ENCODE measurements at regions not wholly inside any gene's neighbourhood (a gene's known extent, or its start where the extent isn't known, plus 50 kb on each side); places are given as distances from the start of the nearest gene placed in this dataset.
A peak's percentile ranks its signal among the peaks of the same experiment; 100 is the strongest.

DNA sequence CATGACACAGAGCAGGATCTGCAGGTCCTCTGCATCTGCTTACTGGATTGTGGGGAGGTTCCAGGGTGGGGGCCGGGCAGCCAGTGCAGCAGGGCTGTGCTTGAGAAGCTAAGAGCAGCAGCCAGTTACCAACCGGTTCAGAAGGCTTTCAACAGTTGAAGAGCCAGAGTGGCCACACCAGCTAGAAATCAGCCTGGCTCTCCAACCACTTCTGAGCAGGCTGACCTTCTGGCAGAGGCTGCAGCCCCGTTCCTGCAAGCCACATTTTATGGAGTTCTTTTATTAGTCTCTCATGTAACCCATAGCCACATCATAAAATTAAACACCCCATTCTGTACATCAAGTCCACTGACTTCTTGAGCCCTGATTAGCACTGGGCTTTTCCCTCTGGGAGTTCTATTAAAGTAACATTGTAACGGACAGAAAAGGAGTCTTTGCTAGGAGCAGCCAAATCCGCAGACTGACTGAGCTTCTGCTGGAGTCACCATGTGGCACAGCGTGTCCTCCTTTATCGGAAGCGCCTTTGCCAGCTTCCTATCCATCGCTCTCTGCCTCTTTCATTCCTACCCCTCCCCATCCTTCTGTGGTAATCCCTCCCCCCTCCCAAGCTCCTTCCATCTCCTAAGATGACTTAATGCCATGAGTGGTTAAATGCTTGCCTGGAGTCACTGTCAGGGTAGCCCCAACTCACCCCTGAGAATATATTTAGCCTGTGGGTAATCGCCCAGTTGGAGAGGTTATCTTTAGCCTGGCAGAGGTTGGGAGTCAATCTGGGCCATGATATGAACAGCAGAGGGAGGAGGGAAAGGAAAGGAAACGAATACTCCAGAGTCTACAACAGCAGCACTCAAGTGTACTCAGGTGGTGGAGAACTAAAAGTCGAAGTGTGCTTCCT lies 138.5 kb upstream of the HES1 start:
- DNase-seq, result peak; percentile 89

GRCh38 chr3:193998123-193998448 lies 137.9 kb upstream of the HES1 start:
- no peak for DNase-seq

- DNase-seq, result no peak
Measured at GRCh38 chr3:193998628-193999195, 137.2 kb upstream of the HES1 start.

- DNase-seq, result no peak
Measured at GRCh38 chr3:194000100-194000499, 135.8 kb upstream of the HES1 start.

GRCh38 chr3:194000712-194001111 lies 135.2 kb upstream of the HES1 start:
- no peak for DNase-seq

GRCh38 chr3:194001728-194002459 lies 134.1 kb upstream of the HES1 start:
- DNase-seq, result no peak

- DNase-seq, result no peak
Measured at GRCh38 chr3:194003114-194004057, 132.6 kb upstream of the HES1 start.

DNA sequence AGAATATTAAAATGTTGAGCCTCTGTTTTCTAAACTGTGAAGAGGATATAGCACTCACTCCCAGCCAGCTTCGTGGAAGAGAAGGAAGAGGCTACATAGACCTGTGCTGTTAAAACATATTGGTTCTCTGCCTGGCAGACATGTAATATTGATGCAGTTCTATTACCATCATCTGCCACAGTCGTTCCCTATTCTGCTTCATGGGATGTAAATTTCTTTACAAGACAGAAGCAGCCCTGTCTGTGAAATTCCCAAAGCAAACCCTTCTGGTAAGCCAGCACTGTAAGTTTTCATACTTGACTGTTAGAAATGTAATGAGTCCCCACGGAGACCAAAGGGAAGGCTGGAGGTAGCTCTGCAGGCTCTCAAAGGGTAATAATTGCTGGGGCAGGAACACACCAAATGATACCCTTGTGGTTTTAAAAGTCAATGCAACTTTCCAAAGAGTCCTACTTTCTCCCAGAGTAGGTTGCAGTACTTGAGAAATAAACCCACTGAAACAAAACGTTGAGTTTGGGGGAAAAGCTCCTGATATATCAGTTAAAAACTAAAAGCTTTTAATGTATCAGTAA lies 129.9 kb upstream of the HES1 start:
- DNase-seq, result no peak

- no peak for DNase-seq
Measured at GRCh38 chr3:194007592-194008337, 128.2 kb upstream of the HES1 start.

DNA sequence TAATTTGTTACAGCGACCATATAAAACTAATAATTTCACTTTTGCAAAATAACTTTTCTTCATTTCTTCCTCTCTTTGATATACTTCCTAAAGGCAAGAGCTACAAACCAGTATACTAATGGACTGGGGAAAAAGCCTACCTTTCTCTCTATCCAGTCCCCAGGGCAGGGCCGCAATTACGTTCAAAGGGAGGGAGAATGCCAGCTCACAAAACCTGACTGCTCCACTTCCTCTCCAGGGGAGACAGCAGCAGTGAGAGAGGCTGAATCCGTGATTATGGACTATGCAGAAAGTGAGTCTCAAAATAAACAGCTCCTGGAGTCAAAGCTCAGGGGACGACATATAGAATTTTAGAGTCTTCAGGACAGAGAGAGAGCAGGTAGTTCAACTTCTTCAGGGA lies 126.9 kb upstream of the HES1 start:
- DNase-seq, result no peak

DNA sequence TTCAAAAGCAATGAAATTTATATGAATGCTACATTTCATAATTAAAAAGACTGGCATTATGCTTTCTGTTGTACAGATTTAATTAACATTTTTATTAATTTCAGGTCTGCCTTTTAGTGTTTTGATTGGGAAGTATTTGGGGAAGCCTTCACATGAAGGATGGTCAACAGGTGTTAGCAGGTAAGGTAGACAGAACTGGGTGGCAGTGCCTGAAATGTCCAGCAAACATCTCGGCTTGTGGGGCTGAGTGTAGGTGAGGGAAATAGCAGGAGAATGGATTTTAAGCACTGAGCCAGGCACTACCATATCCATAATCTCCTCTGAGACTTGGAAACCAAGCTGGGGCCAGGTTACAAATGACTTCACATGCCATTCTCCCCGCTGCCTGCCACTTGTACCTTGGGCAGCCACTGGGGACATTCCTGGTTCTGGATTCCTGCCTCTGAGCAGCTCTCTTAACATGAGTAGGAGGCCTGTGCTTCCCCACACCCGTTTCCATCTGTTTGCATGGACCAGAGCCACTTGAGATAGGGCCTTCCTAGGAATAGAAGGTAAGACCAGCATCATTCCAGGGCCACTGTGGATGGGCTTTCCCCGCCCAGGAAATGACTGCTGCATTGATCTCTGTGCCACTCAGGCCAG lies 125.9 kb upstream of the HES1 start:
- DNase-seq, result peak; percentile 9

GRCh38 chr3:194011807-194012206 lies 124.1 kb upstream of the HES1 start:
- no peak for DNase-seq

GRCh38 chr3:194013928-194014327 lies 122.0 kb upstream of the HES1 start:
- DNase-seq, result no peak

GRCh38 chr3:194014756-194015155 lies 121.2 kb upstream of the HES1 start:
- DNase-seq, result no peak

DNA sequence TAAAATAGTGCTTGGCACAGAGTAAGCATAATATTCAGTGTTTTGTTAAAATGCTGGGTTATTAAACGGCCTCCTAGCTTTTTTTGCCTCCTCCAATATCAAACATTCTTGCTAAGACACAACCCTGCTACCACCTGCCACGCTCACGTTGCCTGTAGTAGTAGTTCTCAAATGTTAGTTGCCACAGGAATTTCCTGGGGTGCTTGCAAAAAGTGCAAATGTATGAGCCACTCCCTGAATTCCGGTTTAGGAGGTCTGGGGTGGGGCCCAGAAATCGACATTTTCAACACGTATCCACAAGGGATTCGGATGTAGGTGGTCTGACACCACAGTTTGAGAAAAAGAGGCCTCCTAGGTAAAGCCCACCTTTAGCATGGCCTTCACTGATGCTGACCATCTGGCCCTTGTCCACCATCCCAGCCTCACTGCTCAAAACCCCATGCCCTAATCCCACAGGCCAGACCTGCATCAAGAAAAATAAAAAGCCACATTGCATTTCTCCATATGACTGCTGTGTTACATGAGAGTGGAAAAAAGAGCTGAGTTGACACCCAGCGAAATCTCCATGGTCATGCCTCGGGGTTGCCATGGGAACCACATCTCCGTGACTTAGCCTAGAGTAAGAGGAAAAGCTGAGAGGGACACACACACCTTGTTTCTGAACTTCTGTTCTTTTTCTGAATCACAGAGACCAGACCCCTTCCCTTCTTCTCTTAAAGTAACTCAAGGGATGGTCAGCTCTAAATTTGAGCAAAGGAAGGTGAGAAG lies 116.4 kb upstream of the HES1 start:
- no peak for DNase-seq

GRCh38 chr3:194022052-194022451 lies 113.9 kb upstream of the HES1 start:
- DNase-seq, result no peak

DNA sequence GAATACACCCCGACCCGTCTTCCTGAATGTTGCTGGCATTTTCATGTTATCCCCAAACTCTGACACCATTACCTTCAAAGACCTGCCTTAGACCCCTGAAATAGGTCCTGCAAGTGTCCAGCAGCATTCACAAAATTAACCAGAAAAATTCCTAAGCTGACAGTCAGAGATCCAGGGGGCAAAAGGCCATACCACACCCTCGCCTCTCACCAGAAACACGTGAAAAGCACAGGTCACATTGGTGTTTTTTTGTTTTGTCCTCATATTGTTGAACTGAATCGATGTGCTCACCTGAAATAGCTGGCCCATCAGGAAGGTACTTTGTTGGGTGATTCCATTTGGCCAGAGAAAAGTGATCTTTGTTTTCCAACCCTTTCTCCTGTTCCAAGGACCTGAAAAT lies 113.1 kb upstream of the HES1 start:
- no peak for DNase-seq

GRCh38 chr3:194023501-194024280 lies 112.3 kb upstream of the HES1 start:
- peak; percentile 58 for DNase-seq

GRCh38 chr3:194025119-194025518 lies 110.8 kb upstream of the HES1 start:
- DNase-seq, result no peak

GRCh38 chr3:194025951-194026350 lies 110.0 kb upstream of the HES1 start:
- no peak for DNase-seq

Measured in NCI-H2029 (cell line).